GM10248 (cell line): ENCODE measurements at regions not wholly inside any gene's neighbourhood (a gene's known extent, or its start where the extent isn't known, plus 50 kb on each side); places are given as distances from the start of the nearest gene placed in this dataset.

Experiments
- CTCF ChIA-PET: fragments of 300-600 bp; sonication (Branson Sonifier 250); formaldehyde crosslinking; extraction: SDS; loops from one replicate; lab custom pipeline; 2021; ENCODE audit warnings: antibody characterized with exemption; lab: Yijun Ruan, JAX
- POLR2A ChIA-PET: fragments of 350-650 bp; sonication (Branson Sonifier 250); formaldehyde crosslinking; extraction: SDS; loops from one replicate; lab custom pipeline; 2020; ENCODE audit warnings: antibody characterized with exemption; lab: Yijun Ruan, JAX
- DNase-seq: peaks from one replicate; pipeline ENCODE4 v3.0.0; 2012; ENCODE audit errors: extremely low spot score
- CTCF ChIP-seq: IDR thresholded peaks from 2 replicates; pipeline ENCODE4 v1.5.1; 2012; ENCODE audit warnings: mild to moderate bottlenecking, low read depth; ENCODE audit errors: extremely low read depth, missing control alignments, control extremely low read depth

DNA sequence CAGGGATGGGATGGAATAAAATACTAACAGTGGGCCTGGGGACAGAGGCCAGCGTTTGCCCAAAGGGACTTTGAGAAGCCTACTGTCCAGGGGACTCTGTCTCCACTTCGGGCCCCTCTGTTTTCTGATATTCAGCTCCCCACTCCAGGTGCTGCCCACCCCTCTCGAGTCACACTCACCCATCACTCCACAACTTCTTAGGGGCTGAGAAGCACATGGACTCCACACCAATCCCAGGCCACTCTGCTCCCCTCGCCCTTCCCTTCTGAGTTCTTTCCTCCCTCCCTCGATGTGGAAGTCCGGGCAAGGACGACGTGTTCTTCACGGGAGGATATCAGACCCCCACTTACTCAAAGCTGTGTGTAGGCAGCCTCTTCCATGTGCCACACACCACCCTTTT, 124.5 kb downstream of the BARX1 start:
- ChIA-PET POLR2A (no interaction called here), CTCF (no interaction called here)
- DNase-seq = no peak
- TF ChIP-seq CTCF = no peak

DNA sequence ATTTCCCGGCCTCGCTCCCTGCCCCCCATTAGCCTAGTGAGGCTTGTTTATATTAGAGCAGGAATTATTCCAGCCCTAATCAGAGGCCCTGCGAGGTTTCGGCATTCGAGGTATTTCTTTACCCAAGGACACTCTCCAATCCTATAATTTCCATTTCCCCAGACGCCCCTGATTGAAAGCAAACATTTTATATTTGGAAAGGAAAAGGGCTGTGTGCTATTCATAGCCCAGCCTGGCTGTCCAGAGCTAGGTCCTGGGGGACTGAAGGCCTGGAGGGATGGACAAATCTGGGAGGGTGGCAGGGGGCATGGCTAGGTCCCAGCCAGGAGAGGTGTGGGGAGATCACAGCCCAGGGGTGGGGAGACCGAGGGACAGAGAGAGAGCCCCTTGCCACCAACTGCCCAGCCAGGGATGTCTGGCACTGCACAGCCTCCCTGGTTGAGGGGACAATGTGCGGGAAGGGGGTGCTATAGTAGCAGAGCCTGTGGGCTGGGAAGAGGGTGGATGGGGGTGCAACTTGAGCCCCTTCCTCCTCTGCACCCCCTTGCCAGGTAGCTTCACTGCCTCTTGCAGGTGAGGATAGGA, 125.1 kb downstream of the BARX1 start:
- POLR2A ChIA-PET = no interaction called here
- CTCF ChIA-PET = no interaction called here
- peak; percentile 3 for DNase-seq
- TF ChIP-seq CTCF = no peak

GRCh38 chr9:93829271-93830011, 125.7 kb downstream of the BARX1 start:
- DNase-seq = no peak
- TF ChIP-seq CTCF = no peak
- ChIA-PET POLR2A (no interaction called here), CTCF (no interaction called here)

- TF ChIP-seq CTCF = no peak
- CTCF ChIA-PET = interaction anchor here (1.0 kb wide), 2 partner anchors 9 to 19 kb away, joined by 3 to 4 read pairs; no protein-coding TSS in a partner anchor
- peak; percentile 17 for DNase-seq
- POLR2A ChIA-PET = no interaction called here
These were observed 126.6 kb downstream of the BARX1 start for GRCh38 chr9:93828331-93829097.

DNA sequence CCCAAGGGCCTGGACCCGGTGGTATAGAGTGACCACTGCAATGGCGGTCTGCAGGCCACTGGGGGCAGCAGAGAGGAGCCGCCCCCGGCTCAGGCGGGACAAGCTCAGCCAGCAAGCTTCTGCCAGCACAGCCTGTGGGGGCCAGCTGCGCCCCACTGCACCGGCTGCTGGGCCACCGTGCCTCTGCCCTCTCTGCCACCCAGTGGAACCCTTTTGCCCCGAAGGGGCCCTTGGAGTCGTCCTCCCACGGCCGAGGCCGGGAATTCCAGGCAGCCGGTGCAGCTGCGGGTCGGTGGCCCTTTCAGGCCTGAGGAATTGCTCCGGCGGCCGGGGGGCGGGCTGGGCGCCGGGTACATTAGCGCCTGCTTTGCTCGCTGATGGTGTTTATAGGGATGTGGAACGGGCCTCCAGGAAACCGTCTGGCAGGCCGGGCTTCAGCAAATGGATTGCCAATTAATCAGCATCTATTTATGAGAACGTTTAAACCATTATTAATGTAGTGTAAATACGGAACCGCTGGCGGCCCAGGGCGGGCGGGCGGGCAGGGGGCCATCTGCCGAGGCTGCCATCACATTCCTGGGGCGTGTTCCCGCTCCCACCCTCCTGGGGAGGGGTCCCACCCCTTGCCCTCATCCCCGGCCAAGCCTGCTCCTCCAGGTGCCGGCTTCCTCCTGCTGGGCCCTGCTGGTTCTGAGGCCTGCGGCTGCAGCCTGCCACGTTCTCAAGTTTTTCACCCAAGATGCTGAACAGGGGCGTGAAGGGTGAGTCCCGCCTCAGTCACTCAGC, 127.4 kb downstream of the BARX1 start:
- DNase-seq = peak; percentile 72
- POLR2A ChIA-PET = no interaction called here
- TF ChIP-seq CTCF = peak; percentile 48
- CTCF ChIA-PET = interaction anchor here (0.7 to 1.0 kb wide), 3 partner anchors 10 to 19 kb away, joined by 3 to 6 read pairs (median 4); no protein-coding TSS in a partner anchor

- ChIA-PET POLR2A (no interaction called here), CTCF (interaction anchor here (0.7 kb wide), 1 partner anchor 10 kb away, joined by 6 read pairs; no protein-coding TSS in a partner anchor)
- TF ChIP-seq CTCF = no peak
- DNase-seq = peak; percentile 13
These were observed 128.1 kb downstream of the BARX1 start for GRCh38 chr9:93826905-93827544.
